GM18861 (cell line): ENCODE measurements at regions not wholly inside any gene's neighbourhood (a gene's known extent, or its start where the extent isn't known, plus 50 kb on each side); places are given as distances from the start of the nearest gene placed in this dataset.
"Not testable (repeated sequence)": the region's sequence is repeated elsewhere in the genome, so short reads cannot be mapped to it uniquely, and the experiment has no call there.

Source experiments
- ATAC-seq: cut with Tn5 transposase; IDR thresholded peaks from one replicate; pipeline ENCODE4 v1.9.1; 2021; ENCODE audit not compliant: unreplicated experiment

GRCh38 chr21:25489673-25490072, 117.6 kb downstream of the MRPL39 start:
- ATAC-seq: no peak

DNA sequence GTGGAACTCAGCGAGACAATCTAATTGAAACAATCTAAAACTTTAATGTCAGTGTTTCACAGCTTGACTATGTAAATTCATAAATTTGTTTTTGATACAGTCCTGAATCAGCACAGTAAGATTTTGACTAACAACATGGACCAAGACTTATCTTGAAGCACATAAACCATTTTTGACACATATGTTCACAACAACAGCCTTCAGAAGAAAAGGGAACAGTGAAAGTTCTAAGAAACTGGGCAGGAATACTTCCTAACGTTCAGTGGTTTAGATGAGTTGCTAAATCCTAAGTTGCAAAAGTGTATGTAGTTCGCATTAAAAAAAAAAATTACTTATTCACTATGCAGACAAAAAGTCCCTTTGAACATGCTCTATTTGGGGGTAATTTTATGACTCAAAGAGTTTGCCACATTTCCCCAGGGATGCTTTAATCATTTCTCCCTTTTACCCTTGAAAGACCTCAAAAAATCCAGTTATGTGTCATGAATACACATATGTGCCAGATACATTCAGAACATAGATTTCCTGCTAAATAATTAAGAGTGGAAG, 120.2 kb downstream of the MRPL39 start:
- peak; percentile 69 for ATAC-seq

GRCh38 chr21:25485914-25486313, 121.4 kb downstream of the MRPL39 start:
- ATAC-seq: no peak

GRCh38 chr21:25467896-25468295, 139.4 kb downstream of the MRPL39 start:
- ATAC-seq: no peak

GRCh38 chr21:25467071-25467470, 140.2 kb downstream of the MRPL39 start:
- ATAC-seq: not testable (repeated sequence)

DNA sequence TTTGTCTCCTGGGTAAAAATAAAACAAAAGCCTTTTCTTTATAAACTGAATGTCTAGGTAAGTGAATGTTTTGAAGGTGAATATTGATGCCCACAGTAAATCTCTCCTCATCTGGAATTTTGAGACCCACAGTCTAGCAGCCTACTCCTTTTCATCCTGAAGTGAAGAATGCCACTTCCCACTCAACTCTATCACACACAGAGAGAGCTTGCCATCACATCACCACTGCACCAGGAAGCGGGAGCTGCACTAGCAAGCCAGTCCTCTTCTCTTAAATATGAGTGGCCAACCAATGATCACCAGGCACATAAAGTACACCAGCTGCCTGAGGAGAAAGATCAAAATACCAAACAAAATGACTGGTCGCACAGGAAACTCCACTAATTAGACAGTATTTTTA, 140.8 kb downstream of the MRPL39 start:
- ATAC-seq: no peak

GRCh38 chr21:25465263-25465662, 142.0 kb downstream of the MRPL39 start:
- no peak for ATAC-seq

- peak; percentile 54 for ATAC-seq
Measured at GRCh38 chr21:25464275-25464674, 143.0 kb downstream of the MRPL39 start.

- peak; percentile 34 for ATAC-seq
Measured at GRCh38 chr21:25462517-25462971, 144.7 kb downstream of the MRPL39 start.

- no peak for ATAC-seq
Measured at GRCh38 chr21:25461725-25462124, 145.6 kb downstream of the MRPL39 start.

DNA sequence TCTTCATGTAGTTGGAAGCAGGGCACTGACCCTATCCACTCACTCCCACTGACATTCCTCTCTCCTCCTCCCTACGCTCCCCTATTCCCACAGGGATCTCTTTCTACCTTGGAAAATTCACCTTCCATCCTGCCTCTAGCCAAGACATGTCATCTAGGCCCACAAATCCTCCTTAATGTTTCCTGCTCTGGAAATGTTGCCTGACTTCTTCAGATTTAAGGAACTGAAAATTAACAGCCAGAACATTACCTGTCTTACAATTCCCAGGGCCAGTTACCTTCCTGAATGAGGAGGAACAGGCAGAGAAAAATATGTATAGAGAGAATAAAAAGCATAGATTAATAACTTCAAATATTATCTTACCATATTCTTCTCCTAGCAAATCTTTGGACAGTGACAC, 147.3 kb downstream of the MRPL39 start:
- ATAC-seq: no peak

DNA sequence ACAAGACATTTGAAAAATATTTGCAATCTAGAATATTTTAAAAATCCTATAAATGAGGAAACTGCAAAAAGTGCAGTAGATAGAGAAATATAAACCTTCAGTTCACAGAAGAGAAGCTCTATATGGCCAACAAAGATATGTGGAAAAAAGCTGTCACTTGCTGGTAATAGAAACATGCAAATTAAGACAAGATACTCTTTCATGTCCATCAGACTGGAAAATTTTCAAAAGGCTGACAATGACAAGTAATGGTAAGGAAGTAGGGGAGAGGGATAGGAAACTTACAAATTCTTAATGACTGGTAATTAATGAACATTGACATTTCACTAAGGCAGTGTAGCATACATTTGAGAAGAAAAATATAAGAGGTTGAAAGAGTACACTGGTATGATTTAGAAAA, 147.9 kb downstream of the MRPL39 start:
- ATAC-seq: no peak

GRCh38 chr21:25458484-25458883, 148.8 kb downstream of the MRPL39 start:
- ATAC-seq: no peak

DNA sequence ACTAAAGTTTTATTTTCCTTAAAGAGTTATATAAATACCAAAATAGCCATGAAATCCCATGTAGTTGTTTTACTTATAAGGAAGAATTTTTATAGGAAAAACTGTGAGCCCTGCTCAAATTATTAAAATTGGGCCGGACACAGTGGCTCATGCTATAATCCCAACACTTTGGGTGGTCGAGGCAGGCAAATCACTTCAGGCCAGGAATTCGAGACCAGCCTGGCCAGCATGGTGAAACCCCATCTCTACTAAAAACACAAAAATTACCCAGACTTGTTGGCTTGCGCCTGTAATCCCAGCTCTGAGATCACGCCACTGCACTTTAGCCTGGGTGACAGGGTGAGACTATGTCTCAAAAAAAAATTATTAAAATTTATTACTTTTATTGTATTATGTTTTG, 149.3 kb downstream of the MRPL39 start:
- no peak for ATAC-seq

- ATAC-seq: peak; percentile 51
Measured at GRCh38 chr21:25457411-25457810, 149.9 kb downstream of the MRPL39 start.

DNA sequence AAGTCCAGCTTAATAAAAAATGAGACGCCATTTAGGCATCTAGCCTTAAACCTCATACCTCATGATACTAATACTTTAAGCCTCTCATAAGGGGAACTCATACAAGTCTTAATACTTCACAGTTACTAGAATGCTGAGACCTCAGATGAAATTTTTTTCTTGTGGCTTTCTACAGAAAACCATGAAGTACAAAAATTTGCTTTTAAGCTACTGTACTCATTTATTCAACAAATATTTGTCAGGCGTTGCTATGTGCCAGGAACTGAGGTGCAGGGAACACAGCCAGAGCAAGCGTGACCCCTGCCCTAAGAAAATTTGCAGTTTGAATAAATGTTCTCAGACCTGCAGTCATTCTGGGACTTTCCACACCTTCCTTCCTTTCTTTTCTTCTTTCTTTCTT, 150.6 kb downstream of the MRPL39 start:
- ATAC-seq: peak; percentile 50

GRCh38 chr21:25453524-25453923, 153.8 kb downstream of the MRPL39 start:
- ATAC-seq: no peak

- no peak for ATAC-seq
Measured at GRCh38 chr21:25449950-25450349, 157.3 kb downstream of the MRPL39 start.

DNA sequence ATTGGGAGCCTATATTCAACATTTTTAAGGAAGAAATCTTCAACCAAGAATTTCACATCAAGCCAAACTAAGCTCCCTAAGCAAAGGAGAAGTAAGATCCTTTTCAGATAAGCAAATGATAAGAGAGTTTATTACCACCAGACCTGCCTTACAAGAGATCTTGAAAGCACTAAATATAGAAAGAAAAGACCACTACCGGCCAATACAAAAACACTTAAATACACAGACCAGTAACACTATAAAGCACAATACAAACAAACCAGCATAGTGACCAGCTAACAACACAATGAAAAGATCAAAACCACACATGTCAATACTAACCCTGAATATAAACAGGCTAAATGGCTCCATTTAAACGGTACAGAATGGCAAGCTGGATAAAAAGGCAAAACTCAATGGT, 165.4 kb downstream of the MRPL39 start:
- no peak for ATAC-seq

- ATAC-seq: not testable (repeated sequence)
Measured at GRCh38 chr21:25437465-25437864, 169.8 kb downstream of the MRPL39 start.

- peak; percentile 50 for ATAC-seq
Measured at GRCh38 chr21:25428537-25428936, 178.7 kb downstream of the MRPL39 start.

GRCh38 chr21:25427828-25428227, 179.5 kb downstream of the MRPL39 start:
- ATAC-seq: no peak

DNA sequence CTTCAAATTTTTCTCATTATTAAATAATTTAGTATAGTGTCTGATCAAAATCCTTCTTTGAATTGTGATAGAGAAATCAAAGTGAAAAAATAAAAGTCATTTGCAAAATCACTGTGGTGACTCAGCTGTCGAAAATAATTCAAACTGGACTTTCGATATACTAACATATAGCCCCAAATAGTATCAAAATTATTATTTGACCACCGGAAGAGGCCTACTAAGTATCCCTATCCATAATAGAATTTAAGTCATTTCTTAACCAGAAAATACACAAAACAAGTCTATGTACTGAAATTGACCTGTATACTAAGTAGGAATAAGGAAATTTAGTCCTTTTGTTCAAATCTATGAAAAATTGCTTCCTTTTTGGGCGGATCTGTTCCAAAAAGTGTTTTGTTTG, 180.7 kb downstream of the MRPL39 start:
- ATAC-seq: no peak
